H1 (cell line): ENCODE measurements at regions not wholly inside any gene's neighbourhood (a gene's known extent, or its start where the extent isn't known, plus 50 kb on each side); places are given as distances from the start of the nearest gene placed in this dataset.

Experiments used
- KDM1A ChIP-seq: fragments of 200-600, 300-600 bp; sonication (generic); IDR thresholded peaks from 2 replicates; pipeline ENCODE4 v1.7.1; 2016; ENCODE audit warnings: mild to moderate bottlenecking, low read length, borderline replicate concordance
- TF ChIP-seq, protein P1 (sequence below): fragments of 300-600 bp; sonication (generic); IDR thresholded peaks from 2 replicates; pipeline ENCODE4 v1.7.1; 2012; ENCODE audit warnings: low read length, moderate library complexity, mild to moderate bottlenecking, inconsistent platforms; ENCODE audit not compliant: insufficient replicate concordance

DNA sequence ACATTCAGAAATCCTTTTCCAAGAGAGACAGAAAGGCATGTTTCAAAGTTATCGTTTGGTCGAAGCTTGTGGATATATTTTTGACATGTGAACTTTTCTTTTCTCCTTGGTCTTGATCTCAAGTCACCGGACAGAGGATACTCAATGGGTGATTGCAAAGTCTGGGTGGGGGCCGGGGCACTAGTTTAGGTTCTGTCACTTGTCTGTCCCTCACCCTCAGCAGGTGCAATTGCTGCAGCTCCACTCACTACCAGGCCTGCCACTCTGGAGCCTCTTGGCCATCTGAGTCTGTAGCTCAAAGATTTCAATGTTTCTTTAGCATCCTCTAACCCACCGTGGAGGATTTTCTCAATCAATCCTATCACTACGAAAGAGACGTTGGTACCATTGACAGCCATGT is 246.0 kb upstream of the C1orf174 start (continued):
- TF ChIP-seq, protein P1, sequence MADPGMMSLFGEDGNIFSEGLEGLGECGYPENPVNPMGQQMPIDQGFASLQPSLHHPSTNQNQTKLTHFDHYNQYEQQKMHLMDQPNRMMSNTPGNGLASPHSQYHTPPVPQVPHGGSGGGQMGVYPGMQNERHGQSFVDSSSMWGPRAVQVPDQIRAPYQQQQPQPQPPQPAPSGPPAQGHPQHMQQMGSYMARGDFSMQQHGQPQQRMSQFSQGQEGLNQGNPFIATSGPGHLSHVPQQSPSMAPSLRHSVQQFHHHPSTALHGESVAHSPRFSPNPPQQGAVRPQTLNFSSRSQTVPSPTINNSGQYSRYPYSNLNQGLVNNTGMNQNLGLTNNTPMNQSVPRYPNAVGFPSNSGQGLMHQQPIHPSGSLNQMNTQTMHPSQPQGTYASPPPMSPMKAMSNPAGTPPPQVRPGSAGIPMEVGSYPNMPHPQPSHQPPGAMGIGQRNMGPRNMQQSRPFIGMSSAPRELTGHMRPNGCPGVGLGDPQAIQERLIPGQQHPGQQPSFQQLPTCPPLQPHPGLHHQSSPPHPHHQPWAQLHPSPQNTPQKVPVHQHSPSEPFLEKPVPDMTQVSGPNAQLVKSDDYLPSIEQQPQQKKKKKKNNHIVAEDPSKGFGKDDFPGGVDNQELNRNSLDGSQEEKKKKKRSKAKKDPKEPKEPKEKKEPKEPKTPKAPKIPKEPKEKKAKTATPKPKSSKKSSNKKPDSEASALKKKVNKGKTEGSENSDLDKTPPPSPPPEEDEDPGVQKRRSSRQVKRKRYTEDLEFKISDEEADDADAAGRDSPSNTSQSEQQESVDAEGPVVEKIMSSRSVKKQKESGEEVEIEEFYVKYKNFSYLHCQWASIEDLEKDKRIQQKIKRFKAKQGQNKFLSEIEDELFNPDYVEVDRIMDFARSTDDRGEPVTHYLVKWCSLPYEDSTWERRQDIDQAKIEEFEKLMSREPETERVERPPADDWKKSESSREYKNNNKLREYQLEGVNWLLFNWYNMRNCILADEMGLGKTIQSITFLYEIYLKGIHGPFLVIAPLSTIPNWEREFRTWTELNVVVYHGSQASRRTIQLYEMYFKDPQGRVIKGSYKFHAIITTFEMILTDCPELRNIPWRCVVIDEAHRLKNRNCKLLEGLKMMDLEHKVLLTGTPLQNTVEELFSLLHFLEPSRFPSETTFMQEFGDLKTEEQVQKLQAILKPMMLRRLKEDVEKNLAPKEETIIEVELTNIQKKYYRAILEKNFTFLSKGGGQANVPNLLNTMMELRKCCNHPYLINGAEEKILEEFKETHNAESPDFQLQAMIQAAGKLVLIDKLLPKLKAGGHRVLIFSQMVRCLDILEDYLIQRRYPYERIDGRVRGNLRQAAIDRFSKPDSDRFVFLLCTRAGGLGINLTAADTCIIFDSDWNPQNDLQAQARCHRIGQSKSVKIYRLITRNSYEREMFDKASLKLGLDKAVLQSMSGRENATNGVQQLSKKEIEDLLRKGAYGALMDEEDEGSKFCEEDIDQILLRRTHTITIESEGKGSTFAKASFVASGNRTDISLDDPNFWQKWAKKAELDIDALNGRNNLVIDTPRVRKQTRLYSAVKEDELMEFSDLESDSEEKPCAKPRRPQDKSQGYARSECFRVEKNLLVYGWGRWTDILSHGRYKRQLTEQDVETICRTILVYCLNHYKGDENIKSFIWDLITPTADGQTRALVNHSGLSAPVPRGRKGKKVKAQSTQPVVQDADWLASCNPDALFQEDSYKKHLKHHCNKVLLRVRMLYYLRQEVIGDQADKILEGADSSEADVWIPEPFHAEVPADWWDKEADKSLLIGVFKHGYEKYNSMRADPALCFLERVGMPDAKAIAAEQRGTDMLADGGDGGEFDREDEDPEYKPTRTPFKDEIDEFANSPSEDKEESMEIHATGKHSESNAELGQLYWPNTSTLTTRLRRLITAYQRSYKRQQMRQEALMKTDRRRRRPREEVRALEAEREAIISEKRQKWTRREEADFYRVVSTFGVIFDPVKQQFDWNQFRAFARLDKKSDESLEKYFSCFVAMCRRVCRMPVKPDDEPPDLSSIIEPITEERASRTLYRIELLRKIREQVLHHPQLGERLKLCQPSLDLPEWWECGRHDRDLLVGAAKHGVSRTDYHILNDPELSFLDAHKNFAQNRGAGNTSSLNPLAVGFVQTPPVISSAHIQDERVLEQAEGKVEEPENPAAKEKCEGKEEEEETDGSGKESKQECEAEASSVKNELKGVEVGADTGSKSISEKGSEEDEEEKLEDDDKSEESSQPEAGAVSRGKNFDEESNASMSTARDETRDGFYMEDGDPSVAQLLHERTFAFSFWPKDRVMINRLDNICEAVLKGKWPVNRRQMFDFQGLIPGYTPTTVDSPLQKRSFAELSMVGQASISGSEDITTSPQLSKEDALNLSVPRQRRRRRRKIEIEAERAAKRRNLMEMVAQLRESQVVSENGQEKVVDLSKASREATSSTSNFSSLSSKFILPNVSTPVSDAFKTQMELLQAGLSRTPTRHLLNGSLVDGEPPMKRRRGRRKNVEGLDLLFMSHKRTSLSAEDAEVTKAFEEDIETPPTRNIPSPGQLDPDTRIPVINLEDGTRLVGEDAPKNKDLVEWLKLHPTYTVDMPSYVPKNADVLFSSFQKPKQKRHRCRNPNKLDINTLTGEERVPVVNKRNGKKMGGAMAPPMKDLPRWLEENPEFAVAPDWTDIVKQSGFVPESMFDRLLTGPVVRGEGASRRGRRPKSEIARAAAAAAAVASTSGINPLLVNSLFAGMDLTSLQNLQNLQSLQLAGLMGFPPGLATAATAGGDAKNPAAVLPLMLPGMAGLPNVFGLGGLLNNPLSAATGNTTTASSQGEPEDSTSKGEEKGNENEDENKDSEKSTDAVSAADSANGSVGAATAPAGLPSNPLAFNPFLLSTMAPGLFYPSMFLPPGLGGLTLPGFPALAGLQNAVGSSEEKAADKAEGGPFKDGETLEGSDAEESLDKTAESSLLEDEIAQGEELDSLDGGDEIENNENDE: no peak
- no peak for TF ChIP-seq KDM1A
